H1 (cell line): ENCODE measurements at regions not wholly inside any gene's neighbourhood (a gene's known extent, or its start where the extent isn't known, plus 50 kb on each side); places are given as distances from the start of the nearest gene placed in this dataset.

ENCODE experiments used
- ASH2L ChIP-seq: fragments of 200-600, 300-600 bp; sonication (generic); IDR thresholded peaks from one replicate; pipeline ENCODE4 v1.7.1; 2017; ENCODE audit warnings: low read length
- CBX5 ChIP-seq: fragments of 300-800, 300-1000 bp; sonication (generic); IDR thresholded peaks from 2 replicates; pipeline ENCODE4 v1.7.1; 2016; ENCODE audit warnings: antibody characterized with exemption, low read length, low read depth
- CBX8 ChIP-seq: fragments of 300-800, 300-1000 bp; sonication (generic); IDR thresholded peaks from 2 replicates; pipeline ENCODE4 v1.7.1; 2016; ENCODE audit warnings: low read depth, low read length, borderline replicate concordance
- CEBPB ChIP-seq: IDR thresholded peaks from 2 replicates; pipeline ENCODE4 v1.6.1; 2012; ENCODE audit warnings: low read depth, low read length
- CTBP2 ChIP-seq: IDR thresholded peaks from 2 replicates; pipeline ENCODE4 v1.7.0; 2011; ENCODE audit warnings: borderline replicate concordance, mild to moderate bottlenecking, moderate library complexity, mixed read lengths, low read length; ENCODE audit not compliant: insufficient read depth, insufficient read length
- GTF2F1 ChIP-seq: IDR thresholded peaks from 2 replicates; pipeline ENCODE4 v1.6.1; 2012; ENCODE audit warnings: low read depth, low read length, improper control_type of control experiment, borderline replicate concordance
- HDAC2 ChIP-seq, 2 experiments: fragments of 300-600 bp in 1 of 2; sonication (generic) in 1 of 2; IDR thresholded peaks; 2 replicates each; pipeline ENCODE4 v1.6.1; 2011 to 2012; ENCODE audit warnings: low read depth in 2 of 2, low read length in 2 of 2, mild to moderate bottlenecking in 2 of 2, moderate library complexity in 2 of 2, borderline replicate concordance in 1 of 2, inconsistent platforms in 1 of 2
- HDAC6 ChIP-seq: IDR thresholded peaks from one replicate; pipeline ENCODE4 v1.7.1; 2012; ENCODE audit warnings: low read depth, mild to moderate bottlenecking, inconsistent platforms, low read length, moderate library complexity
- KDM1A ChIP-seq: fragments of 200-600, 300-600 bp; sonication (generic); IDR thresholded peaks from 2 replicates; pipeline ENCODE4 v1.7.1; 2016; ENCODE audit warnings: mild to moderate bottlenecking, low read length, borderline replicate concordance
- KDM4A ChIP-seq: IDR thresholded peaks from one replicate; pipeline ENCODE4 v1.7.1; 2012; ENCODE audit warnings: low read depth, mild to moderate bottlenecking, moderate library complexity, low read length, inconsistent platforms; ENCODE audit not compliant: severe bottlenecking
- KDM5A ChIP-seq: fragments of 200-600 bp; IDR thresholded peaks from 2 replicates; pipeline ENCODE4 v1.7.1; 2012; ENCODE audit warnings: mild to moderate bottlenecking, low read length, inconsistent platforms, mixed read lengths
- MAFK ChIP-seq: IDR thresholded peaks from 2 replicates; pipeline ENCODE4 v1.6.1; 2012; ENCODE audit warnings: low read depth, mild to moderate bottlenecking, improper control_type of control experiment, low read length
- POLR2AphosphoS5 ChIP-seq: IDR thresholded peaks from 2 replicates; pipeline ENCODE4 v1.6.1; 2011; ENCODE audit warnings: low read depth, low read length
- RBBP5 ChIP-seq: IDR thresholded peaks from 2 replicates; pipeline ENCODE4 v1.7.1; 2012; ENCODE audit warnings: low read depth, mild to moderate bottlenecking, inconsistent platforms, low read length, moderate library complexity, borderline replicate concordance
- SAP30 ChIP-seq: fragments of 300-600 bp; sonication (generic); IDR thresholded peaks from 2 replicates; pipeline ENCODE4 v1.7.1; 2012; ENCODE audit warnings: low read length, moderate library complexity, mild to moderate bottlenecking, inconsistent platforms; ENCODE audit not compliant: insufficient read depth, insufficient replicate concordance
- SP1 ChIP-seq: IDR thresholded peaks from 2 replicates; pipeline ENCODE4 v1.6.1; 2011; ENCODE audit warnings: low read depth, low read length
- SRF ChIP-seq: IDR thresholded peaks from 2 replicates; pipeline ENCODE4 v1.6.1; 2011; ENCODE audit warnings: mild to moderate bottlenecking, low read depth, low read length, moderate library complexity
- SUZ12 ChIP-seq: fragments of 200-600 bp; sonication (generic); IDR thresholded peaks from 2 replicates; pipeline ENCODE4 v1.6.1; 2012; ENCODE audit warnings: mild to moderate bottlenecking, inconsistent platforms, low read length, moderate library complexity, mixed read lengths
- TAF1 ChIP-seq: IDR thresholded peaks from 2 replicates; pipeline ENCODE4 v1.6.1; 2011; ENCODE audit warnings: mild to moderate bottlenecking, low read depth, low read length
- TAF7 ChIP-seq: optimal IDR thresholded peaks from 2 replicates; pipeline ENCODE3; 2011; ENCODE audit warnings: low read depth, mild to moderate bottlenecking, inconsistent platforms, low read length, moderate library complexity, borderline replicate concordance
- TEAD4 ChIP-seq: IDR thresholded peaks from 2 replicates; pipeline ENCODE4 v1.6.1; 2012; ENCODE audit warnings: low read depth, low read length, inconsistent platforms, mixed read lengths
- YY1 ChIP-seq: IDR thresholded peaks from 2 replicates; pipeline ENCODE4 v1.6.1; 2011; ENCODE audit warnings: low read depth, mild to moderate bottlenecking, low read length
- TF ChIP-seq, protein P1 (sequence below): IDR thresholded peaks from 2 replicates; pipeline ENCODE4 v1.6.1; 2012; ENCODE audit warnings: inconsistent platforms
- TF ChIP-seq, protein P2 (sequence below): IDR thresholded peaks from 2 replicates; pipeline ENCODE4 v1.6.1; 2012; ENCODE audit warnings: inconsistent platforms

DNA sequence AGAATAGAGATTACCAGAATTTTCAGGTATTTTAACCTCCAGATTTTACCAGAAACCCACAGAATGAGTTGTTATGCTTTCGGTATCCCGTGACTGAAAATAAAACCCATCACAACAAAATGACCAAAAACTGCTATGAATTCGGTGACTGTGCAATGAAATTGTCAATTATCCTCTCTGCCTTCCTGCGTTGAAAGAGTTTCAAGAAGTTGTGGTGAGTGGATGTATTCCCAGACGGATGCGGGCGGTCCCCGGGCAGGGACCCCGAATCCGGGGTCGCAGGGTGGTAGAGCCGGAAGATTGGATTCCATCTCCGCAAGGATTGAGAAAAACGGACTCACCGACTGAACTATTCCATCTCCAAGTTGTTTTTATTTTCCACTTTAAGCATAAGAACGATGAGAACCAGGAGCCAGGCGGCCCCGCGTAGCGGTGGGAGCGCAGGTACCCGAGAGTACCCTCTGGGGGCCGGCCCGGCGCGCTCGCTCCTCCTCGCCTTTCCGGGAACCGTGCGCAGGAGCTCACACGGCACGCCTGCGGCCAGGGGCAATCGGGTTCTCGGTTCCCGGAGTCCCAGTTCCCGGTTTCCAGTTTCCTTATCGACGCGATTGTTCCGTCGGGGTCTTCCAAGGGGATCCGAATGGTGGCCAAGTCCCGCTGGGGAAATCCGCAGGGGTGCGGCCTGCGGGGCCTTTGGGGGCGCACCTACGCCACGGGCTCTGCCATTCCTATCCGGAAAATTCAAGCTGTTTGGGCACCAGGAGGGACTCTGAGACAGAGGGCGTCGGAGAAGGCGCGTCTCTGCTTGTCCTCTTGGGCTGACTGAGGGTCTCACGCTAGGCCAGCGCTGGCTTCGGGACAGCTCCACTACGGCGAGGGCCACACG is 104.9 kb upstream of the PRDM1 start (continued):
- TF ChIP-seq RBBP5 (no peak), KDM5A (no peak), MAFK (no peak), SUZ12 (peak; percentile 90), TEAD4 (no peak), CEBPB (no peak), POLR2AphosphoS5 (no peak), HDAC2 (IDR thresholded peaks at IDR 0.05; ENCODE audit: borderline replicate concordance in 1 of 2, low read depth in 2 of 2, low read length in 2 of 2) (no peak), CBX8 (no peak), KDM1A (no peak), TAF1 (no peak), HDAC6 (no peak), GTF2F1 (no peak), CTBP2 (peak; percentile 40), YY1 (no peak), ASH2L (peak; percentile 58), SAP30 (no peak), KDM4A (peak; percentile 65), CBX5 (no peak), TAF7 (no peak), SRF (no peak), SP1 (no peak)
- TF ChIP-seq, protein P1, sequence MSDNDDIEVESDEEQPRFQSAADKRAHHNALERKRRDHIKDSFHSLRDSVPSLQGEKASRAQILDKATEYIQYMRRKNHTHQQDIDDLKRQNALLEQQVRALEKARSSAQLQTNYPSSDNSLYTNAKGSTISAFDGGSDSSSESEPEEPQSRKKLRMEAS: peak; percentile 47; the same call in 1 of the 2 replicates
- TF ChIP-seq, protein P2, sequence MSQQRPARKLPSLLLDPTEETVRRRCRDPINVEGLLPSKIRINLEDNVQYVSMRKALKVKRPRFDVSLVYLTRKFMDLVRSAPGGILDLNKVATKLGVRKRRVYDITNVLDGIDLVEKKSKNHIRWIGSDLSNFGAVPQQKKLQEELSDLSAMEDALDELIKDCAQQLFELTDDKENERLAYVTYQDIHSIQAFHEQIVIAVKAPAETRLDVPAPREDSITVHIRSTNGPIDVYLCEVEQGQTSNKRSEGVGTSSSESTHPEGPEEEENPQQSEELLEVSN: peak; percentile 56
